ENCODE measurements at regions not wholly inside any gene's neighbourhood (a gene's known extent, or its start where the extent isn't known, plus 50 kb on each side); places are given as distances from the start of the nearest gene placed in this dataset.

GRCh38 chr2:35356332-35356731, 999.2 kb upstream of the CRIM1 start (continued):
- no peak for TF ChIP-seq CHD7 (IDR thresholded peaks at IDR 0.05; ENCODE audit: insufficient replicate concordance, low read length)
- TF ChIP-seq POLR2AphosphoS5 (IDR thresholded peaks at IDR 0.05; ENCODE audit: low read depth, low read length), result no peak

Data from H1 (cell line).